ENCODE measurements at regions not wholly inside any gene's neighbourhood (a gene's known extent, or its start where the extent isn't known, plus 50 kb on each side); places are given as distances from the start of the nearest gene placed in this dataset.

DNA sequence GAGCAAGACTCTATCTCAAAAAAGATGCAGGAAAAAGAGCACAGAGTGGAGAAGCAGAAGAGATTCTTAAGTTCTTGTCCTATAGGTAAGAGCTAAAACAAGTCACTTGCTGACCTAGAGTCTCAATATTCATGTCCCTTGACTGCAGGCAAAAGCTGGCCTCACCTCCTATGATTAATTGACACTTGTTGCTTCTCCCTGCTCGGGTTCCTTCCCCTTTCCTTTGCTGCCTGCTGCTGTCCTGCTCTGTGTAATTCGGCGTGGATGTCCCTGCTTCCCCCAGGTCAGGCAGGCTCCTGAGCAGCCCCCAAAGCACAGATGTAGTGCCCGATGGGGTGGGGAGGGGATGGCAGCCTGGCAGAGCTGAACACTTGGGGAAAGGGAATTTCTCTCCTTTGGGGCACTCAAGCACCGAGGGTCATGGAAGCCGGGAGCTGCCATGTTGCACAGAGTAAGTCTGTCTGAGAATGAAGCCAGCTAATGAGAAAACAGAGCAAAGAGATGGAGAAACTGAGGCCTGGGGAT lies 60.8 kb upstream of the NUP50 start:
- no peak for TF ChIP-seq POLR2A (IDR thresholded peaks at IDR 0.05)
- TF ChIP-seq, protein P1, sequence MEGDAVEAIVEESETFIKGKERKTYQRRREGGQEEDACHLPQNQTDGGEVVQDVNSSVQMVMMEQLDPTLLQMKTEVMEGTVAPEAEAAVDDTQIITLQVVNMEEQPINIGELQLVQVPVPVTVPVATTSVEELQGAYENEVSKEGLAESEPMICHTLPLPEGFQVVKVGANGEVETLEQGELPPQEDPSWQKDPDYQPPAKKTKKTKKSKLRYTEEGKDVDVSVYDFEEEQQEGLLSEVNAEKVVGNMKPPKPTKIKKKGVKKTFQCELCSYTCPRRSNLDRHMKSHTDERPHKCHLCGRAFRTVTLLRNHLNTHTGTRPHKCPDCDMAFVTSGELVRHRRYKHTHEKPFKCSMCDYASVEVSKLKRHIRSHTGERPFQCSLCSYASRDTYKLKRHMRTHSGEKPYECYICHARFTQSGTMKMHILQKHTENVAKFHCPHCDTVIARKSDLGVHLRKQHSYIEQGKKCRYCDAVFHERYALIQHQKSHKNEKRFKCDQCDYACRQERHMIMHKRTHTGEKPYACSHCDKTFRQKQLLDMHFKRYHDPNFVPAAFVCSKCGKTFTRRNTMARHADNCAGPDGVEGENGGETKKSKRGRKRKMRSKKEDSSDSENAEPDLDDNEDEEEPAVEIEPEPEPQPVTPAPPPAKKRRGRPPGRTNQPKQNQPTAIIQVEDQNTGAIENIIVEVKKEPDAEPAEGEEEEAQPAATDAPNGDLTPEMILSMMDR (IDR thresholded peaks at IDR 0.05), result no peak

Data from uterus (tissue), 2 donors.